HG03432 (cell line): ENCODE measurements at regions not wholly inside any gene's neighbourhood (a gene's known extent, or its start where the extent isn't known, plus 50 kb on each side); places are given as distances from the start of the nearest gene placed in this dataset.

Source experiments
- ATAC-seq: cut with Tn5 transposase; IDR thresholded peaks from one replicate; pipeline ENCODE4 v1.9.1; 2021; ENCODE audit warnings: mild to moderate bottlenecking, moderate library complexity; ENCODE audit not compliant: unreplicated experiment

GRCh38 chr10:56934515-56934914 is 573.5 kb upstream of the ZWINT start:
- no peak for ATAC-seq

GRCh38 chr10:56928714-56929113 is 567.7 kb upstream of the ZWINT start:
- no peak for ATAC-seq

- ATAC-seq, result no peak
Measured at GRCh38 chr10:56927701-56928100, 566.6 kb upstream of the ZWINT start.

- ATAC-seq, result no peak
Measured at GRCh38 chr10:56920601-56921261, 559.7 kb upstream of the ZWINT start.

- ATAC-seq, result no peak
Measured at GRCh38 chr10:56912043-56912442, 551.0 kb upstream of the ZWINT start.

- no peak for ATAC-seq
Measured at GRCh38 chr10:56905051-56905450, 544.0 kb upstream of the ZWINT start.

- no peak for ATAC-seq
Measured at GRCh38 chr10:56902554-56902953, 541.5 kb upstream of the ZWINT start.

- no peak for ATAC-seq
Measured at GRCh38 chr10:56895306-56895705, 534.2 kb upstream of the ZWINT start.

- no peak for ATAC-seq
Measured at GRCh38 chr10:56881218-56881617, 520.2 kb upstream of the ZWINT start.

- ATAC-seq, result no peak
Measured at GRCh38 chr10:56880606-56881005, 519.5 kb upstream of the ZWINT start.

- ATAC-seq, result no peak
Measured at GRCh38 chr10:56874950-56875349, 513.9 kb upstream of the ZWINT start.

GRCh38 chr10:56871160-56871668 is 510.2 kb upstream of the ZWINT start:
- no peak for ATAC-seq

GRCh38 chr10:56867236-56867635 is 506.2 kb upstream of the ZWINT start:
- ATAC-seq, result no peak

- no peak for ATAC-seq
Measured at GRCh38 chr10:56856569-56856968, 495.5 kb upstream of the ZWINT start.

- no peak for ATAC-seq
Measured at GRCh38 chr10:56844978-56845529, 484.0 kb upstream of the ZWINT start.

GRCh38 chr10:56836659-56837058 is 475.6 kb upstream of the ZWINT start:
- ATAC-seq, result peak; percentile 59

GRCh38 chr10:56831681-56832080 is 470.6 kb upstream of the ZWINT start:
- ATAC-seq, result no peak

- ATAC-seq, result peak; percentile 82
Measured at GRCh38 chr10:56823849-56824248, 462.8 kb upstream of the ZWINT start.

- ATAC-seq, result no peak
Measured at GRCh38 chr10:56805022-56805421, 444.0 kb upstream of the ZWINT start.

- no peak for ATAC-seq
Measured at GRCh38 chr10:56785292-56785691, 424.2 kb upstream of the ZWINT start.

GRCh38 chr10:56782503-56782902 is 421.4 kb upstream of the ZWINT start:
- no peak for ATAC-seq

GRCh38 chr10:56771343-56771742 is 410.3 kb upstream of the ZWINT start:
- no peak for ATAC-seq

GRCh38 chr10:56763090-56763489 is 402.0 kb upstream of the ZWINT start:
- ATAC-seq, result no peak
